ENCODE measurements at regions not wholly inside any gene's neighbourhood (a gene's known extent, or its start where the extent isn't known, plus 50 kb on each side); places are given as distances from the start of the nearest gene placed in this dataset.

- intact Hi-C loops (cut with DNase I) = no loop called here
- H3K4me1 ChIP-seq = no peaks in the 10 kb centered on the region
- H3K4me3 ChIP-seq = no peak overlapping the region
- H3K36me3 ChIP-seq = no peaks in the 10 kb centered on the region
- no peak for TF ChIP-seq CTCF (IDR thresholded peaks at IDR 0.05)
- H3K27ac ChIP-seq = no peak overlapping the region
- DNase-seq = no peak
- H3K9me3 ChIP-seq = no peaks in the 10 kb centered on the region
- ATAC-seq = no peak
- H3K27me3 ChIP-seq = no peaks in the 10 kb centered on the region
Observed at GRCh38 chr1:214899908-214900460, 182.6 kb upstream of the KCNK2 start.

DNA sequence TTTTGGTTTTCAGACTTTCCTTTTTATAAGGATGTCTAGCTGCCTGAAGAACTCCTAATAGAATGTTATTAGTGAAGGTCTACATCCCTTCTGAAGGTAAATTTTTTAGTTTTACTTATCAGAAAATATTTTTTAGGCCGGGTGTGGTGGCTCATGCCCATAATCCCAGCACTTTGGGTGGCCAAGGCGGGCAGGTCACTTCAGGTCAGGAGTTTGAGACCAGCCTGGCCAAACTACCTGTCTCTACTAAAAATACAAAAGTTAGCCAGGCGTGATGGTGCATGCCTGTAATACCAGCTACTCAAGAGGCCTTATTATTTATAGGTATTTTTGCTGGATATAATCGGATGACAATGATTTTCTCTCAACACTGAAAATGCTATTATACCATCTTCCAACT lies 181.9 kb upstream of the KCNK2 start:
- Histone ChIP-seq H3K27ac (no peak overlapping the region), H3K9me3 (no peaks in the 10 kb centered on the region), H3K36me3 (no peaks in the 10 kb centered on the region), H3K4me1 (no peaks in the 10 kb centered on the region), H3K4me3 (no peak overlapping the region), H3K27me3 (no peaks in the 10 kb centered on the region)
- intact Hi-C loops (cut with DNase I) = no loop called here
- TF ChIP-seq CTCF (IDR thresholded peaks at IDR 0.05) = no peak
- DNase-seq (no peak), ATAC-seq (no peak)

GRCh38 chr1:214901718-214902117 lies 180.8 kb upstream of the KCNK2 start:
- Histone ChIP-seq H3K4me3 (no peak overlapping the region), H3K27me3 (no peaks in the 10 kb centered on the region), H3K9me3 (no peaks in the 10 kb centered on the region), H3K36me3 (no peaks in the 10 kb centered on the region), H3K27ac (no peak overlapping the region), H3K4me1 (no peaks in the 10 kb centered on the region)
- intact Hi-C loops (cut with DNase I) = no loop called here
- DNase-seq = no peak
- TF ChIP-seq CTCF (IDR thresholded peaks at IDR 0.05) = no peak
- no peak for ATAC-seq

DNA sequence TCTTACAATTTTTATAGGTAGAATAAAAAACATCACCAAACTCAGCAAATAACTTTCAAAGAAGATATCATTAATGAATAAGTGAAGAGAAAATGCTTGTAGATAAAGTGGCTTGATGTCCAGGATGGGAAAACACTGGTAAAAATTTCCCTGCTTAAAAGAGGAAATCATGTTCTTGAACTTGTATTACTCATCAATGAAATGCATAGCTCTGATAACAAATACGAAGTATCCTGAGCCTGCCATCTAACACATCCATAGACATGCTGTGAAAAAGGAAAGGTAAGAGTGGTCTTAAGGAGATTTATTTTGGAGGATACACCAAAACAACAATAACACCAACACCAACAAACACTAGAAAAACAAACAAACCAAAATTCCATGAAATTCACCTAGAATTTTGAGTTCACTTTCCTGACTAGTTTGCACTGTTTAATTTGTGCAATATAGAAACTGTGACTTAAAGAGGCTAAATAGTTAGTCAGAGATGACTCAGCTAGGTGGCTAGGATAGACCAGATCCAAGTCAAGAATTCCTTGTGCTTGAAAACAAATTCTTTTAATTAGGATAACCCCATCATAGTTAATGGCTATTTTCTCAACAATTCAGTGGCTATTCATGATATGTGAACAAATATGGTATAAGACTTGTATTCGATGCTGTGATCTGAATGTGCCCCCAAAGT lies 179.8 kb upstream of the KCNK2 start:
- no peaks in the 10 kb centered on the region for H3K9me3 ChIP-seq
- H3K27me3 ChIP-seq = no peaks in the 10 kb centered on the region
- no peak for ATAC-seq
- intact Hi-C loops (cut with DNase I) = no loop called here
- H3K36me3 ChIP-seq = no peaks in the 10 kb centered on the region
- H3K4me1 ChIP-seq = no peaks in the 10 kb centered on the region
- no peak for TF ChIP-seq CTCF (IDR thresholded peaks at IDR 0.05)
- H3K4me3 ChIP-seq = no peak overlapping the region
- no peak overlapping the region for H3K27ac ChIP-seq
- no peak for DNase-seq

DNA sequence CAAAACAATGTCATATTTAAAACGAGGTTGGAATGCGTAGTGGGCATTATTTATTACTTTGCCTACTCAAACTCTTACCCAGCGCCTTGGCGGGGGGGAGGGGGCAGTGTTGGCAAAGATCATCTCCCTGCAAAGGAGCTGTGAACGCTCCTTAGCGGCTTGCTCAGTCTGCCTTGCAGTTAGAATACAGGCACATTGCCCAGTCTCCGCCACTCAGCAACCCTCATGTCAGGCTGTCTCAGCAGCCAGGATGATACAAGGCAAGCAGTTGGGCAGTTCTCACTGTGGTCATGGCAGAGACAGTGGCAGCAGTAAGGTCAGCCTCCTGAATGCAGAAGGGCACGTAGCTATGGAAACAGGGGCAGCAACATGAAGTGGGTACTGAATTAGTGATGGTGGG lies 170.4 kb upstream of the KCNK2 start:
- intact Hi-C loops (cut with DNase I) = no loop called here
- no peaks in the 10 kb centered on the region for H3K4me1 ChIP-seq
- H3K9me3 ChIP-seq = no peaks in the 10 kb centered on the region
- H3K27me3 ChIP-seq = no peaks in the 10 kb centered on the region
- no peak for DNase-seq
- H3K27ac ChIP-seq = no peak overlapping the region
- no peak for ATAC-seq
- no peak overlapping the region for H3K4me3 ChIP-seq
- TF ChIP-seq CTCF (IDR thresholded peaks at IDR 0.05) = no peak
- no peaks in the 10 kb centered on the region for H3K36me3 ChIP-seq

Data from upper lobe of right lung (tissue), 1 donor.